Tibial nerve (tissue), 4 donors: ENCODE measurements at regions not wholly inside any gene's neighbourhood (a gene's known extent, or its start where the extent isn't known, plus 50 kb on each side); places are given as distances from the start of the nearest gene placed in this dataset.

Experiments
- DNase-seq, 2 donors: peaks; one replicate each; pipeline ENCODE4 v3.0.0-alpha.2; 2019; ENCODE audit warnings: low spot score in 2 of 2
- H3K27ac ChIP-seq, 4 donors: fragments of 200-600 bp; sonication (generic) in 3 of 4; one replicate each; pipeline ENCODE4 v1.5.1; 2017 to 2019; ENCODE audit warnings: mild to moderate bottlenecking in 1 of 4
- H3K27me3 ChIP-seq, 2 donors: fragments of 200-600 bp; sonication (generic) in 1 of 2; one replicate each; pipeline versions ENCODE4 v1.5.1 to v1.6.0; 2017 to 2019
- H3K36me3 ChIP-seq, 3 donors: fragments of 200-600 bp; sonication (generic); one replicate each; pipeline ENCODE4 v1.5.1; 2018 to 2019
- H3K4me1 ChIP-seq, 4 donors: fragments of 200-600 bp; sonication (generic) in 3 of 4; one replicate each; pipeline ENCODE4 v1.5.1; 2017 to 2019
- H3K4me3 ChIP-seq, 4 donors: fragments of 200-600 bp; sonication (generic) in 3 of 4; one replicate each; pipeline ENCODE4 v1.5.1; 2017 to 2019; ENCODE audit warnings: mild to moderate bottlenecking in 1 of 4, moderate library complexity in 1 of 4
- H3K9me3 ChIP-seq, 4 donors: fragments of 200-600 bp; sonication (generic) in 3 of 4; one replicate each; pipeline ENCODE4 v1.5.1; 2017 to 2019
- EP300 ChIP-seq, 2 donors: sonication (generic); formaldehyde crosslinking; IDR thresholded peaks; one replicate each; pipeline ENCODE4 v1.6.1; 2017; ENCODE audit warnings: antibody characterized with exemption in 2 of 2, mild to moderate bottlenecking in 1 of 2
- POLR2A ChIP-seq, 2 donors: fragments of 450-650 bp; IDR thresholded peaks; one replicate each; pipeline ENCODE4 v1.6.1; 2017; ENCODE audit warnings: antibody characterized with exemption in 2 of 2, mild to moderate bottlenecking in 2 of 2, moderate library complexity in 2 of 2
- WGBS, 2 donors: methylation state at CpG; one replicate each; pipeline ENCODE4 v1.1.5; 2018; 5-methylcytosine and 5-hydroxymethylcytosine counted together
- TF ChIP-seq, protein P1 (sequence below), 5 experiments: fragments of 200-600 bp in 3 of 5; fragments of 450-650 bp in 2 of 5; sonication (generic) in 3 of 5; IDR thresholded peaks; one replicate each; pipeline ENCODE4 v1.5.1; 2016 to 2019; ENCODE audit warnings: antibody characterized with exemption in 5 of 5, mild to moderate bottlenecking in 3 of 5, moderate library complexity in 2 of 5

DNA sequence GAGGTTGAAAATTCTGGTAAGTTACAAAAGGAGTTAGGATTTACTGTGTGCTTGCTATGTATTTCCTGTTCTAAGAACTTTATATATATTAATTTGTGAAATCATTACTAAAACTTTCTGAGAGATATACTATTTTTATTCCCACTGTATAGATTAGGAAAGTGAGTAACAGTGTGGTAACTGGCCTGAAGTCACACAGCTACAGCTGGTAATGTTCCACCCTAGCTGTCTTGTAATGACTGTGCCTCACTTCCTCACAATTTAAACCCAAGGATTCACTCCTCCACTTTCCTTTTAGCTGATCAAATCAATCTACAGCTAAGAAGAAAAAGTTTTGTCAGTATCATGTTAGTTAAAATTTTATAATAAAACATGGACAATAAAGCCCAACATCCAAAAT is 278.8 kb downstream of the GAS1 start:
- TF ChIP-seq EP300 (IDR thresholded peaks at IDR 0.05) (no peak), POLR2A (IDR thresholded peaks at IDR 0.05) (no peak)
- TF ChIP-seq, protein P1, sequence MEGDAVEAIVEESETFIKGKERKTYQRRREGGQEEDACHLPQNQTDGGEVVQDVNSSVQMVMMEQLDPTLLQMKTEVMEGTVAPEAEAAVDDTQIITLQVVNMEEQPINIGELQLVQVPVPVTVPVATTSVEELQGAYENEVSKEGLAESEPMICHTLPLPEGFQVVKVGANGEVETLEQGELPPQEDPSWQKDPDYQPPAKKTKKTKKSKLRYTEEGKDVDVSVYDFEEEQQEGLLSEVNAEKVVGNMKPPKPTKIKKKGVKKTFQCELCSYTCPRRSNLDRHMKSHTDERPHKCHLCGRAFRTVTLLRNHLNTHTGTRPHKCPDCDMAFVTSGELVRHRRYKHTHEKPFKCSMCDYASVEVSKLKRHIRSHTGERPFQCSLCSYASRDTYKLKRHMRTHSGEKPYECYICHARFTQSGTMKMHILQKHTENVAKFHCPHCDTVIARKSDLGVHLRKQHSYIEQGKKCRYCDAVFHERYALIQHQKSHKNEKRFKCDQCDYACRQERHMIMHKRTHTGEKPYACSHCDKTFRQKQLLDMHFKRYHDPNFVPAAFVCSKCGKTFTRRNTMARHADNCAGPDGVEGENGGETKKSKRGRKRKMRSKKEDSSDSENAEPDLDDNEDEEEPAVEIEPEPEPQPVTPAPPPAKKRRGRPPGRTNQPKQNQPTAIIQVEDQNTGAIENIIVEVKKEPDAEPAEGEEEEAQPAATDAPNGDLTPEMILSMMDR (IDR thresholded peaks at IDR 0.05), result no peak
- Histone ChIP-seq H3K9me3 (peaks cover 0 to 14% (median 0%) of the 10 kb centered on the region in 4 donors), H3K27me3 (no peaks in the 10 kb centered on the region), H3K36me3 (no peaks in the 10 kb centered on the region), H3K4me3 (no peak overlapping the region), H3K27ac (peak overlapping the region in 1 of 4 donors; percentile 11), H3K4me1 (peaks cover 0 to 9% (median 0%) of the 10 kb centered on the region in 4 donors)
- no peak for DNase-seq

DNA sequence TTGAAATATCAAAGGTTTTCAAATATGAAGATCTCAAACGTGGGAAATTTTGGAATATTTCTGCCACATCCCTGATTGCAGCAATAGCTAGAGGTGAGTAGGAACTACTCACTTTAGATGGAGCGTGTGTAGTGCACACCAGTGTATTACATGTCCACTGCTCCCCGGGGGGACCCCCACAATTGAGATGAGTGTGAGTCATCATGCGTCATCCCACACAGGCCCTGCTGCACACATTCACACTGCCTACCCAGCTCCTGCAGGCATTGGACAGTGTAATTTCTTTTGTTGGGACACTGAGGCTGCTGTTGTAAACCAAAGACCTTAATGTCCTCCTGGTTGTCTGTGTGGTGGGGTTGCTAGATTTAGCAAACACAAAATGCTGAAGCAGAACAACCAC is 280.0 kb downstream of the GAS1 start:
- Histone ChIP-seq H3K9me3 (peaks cover 0 to 14% (median 0%) of the 10 kb centered on the region in 4 donors), H3K27me3 (no peaks in the 10 kb centered on the region), H3K27ac (no peak overlapping the region), H3K36me3 (no peaks in the 10 kb centered on the region), H3K4me1 (peaks cover 0 to 9% (median 0%) of the 10 kb centered on the region in 4 donors), H3K4me3 (no peak overlapping the region)
- 87 to 92% methylated on average over 4 of the region's 4 CpGs for WGBS, 2 donors
- TF ChIP-seq POLR2A (IDR thresholded peaks at IDR 0.05) (no peak), EP300 (IDR thresholded peaks at IDR 0.05) (no peak)
- TF ChIP-seq, protein P1 (IDR thresholded peaks at IDR 0.05), result no peak
- no peak for DNase-seq

DNA sequence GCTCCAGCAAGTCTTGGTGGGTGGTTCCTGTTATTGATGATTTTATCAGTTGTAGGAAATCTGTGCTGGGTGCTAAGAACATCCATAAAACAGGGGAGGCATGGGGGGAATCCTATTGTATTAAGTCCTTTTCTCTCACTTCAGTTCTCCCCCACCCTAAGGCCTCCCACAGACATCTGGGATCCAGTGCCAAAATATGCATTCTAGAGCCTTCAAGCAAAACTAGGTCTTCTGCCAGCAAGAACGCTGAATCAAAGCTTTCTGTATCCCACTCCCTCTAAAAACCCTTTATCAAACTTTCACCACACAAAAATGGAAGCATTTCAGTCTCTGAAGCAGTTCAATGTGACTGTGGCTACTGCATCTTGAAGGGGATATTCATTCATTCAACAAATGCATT is 281.9 kb downstream of the GAS1 start:
- 14 to 45% methylated on average over 1 of the region's 1 CpG for whole genome bisulfite sequencing, 2 donors
- no peaks in the 10 kb centered on the region for H3K36me3 ChIP-seq

DNA sequence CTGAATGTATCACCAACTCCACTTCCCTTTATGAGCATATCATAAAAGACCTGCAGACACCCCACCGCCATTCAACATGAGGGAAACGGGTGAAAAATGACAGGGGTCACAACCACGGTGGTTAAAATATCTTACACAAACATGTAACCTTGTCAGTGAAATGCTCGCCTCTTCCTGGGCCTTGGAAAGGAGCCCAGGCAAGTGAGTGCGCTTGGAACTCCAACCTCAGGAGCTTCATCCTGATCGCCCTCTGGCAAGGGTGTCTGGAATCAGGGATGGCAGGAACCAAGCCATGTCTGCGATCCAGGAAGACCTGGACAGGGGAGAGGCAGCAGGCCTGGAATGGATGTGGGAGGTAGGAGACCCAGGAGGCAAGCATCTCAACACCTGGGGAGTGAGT is 282.7 kb downstream of the GAS1 start:
- TF ChIP-seq EP300 (IDR thresholded peaks at IDR 0.05) (no peak), POLR2A (IDR thresholded peaks at IDR 0.05) (no peak)
- TF ChIP-seq, protein P1 (IDR thresholded peaks at IDR 0.05), result no peak
- Histone ChIP-seq H3K4me1 (peaks cover 0 to 14% (median 0%) of the 10 kb centered on the region in 4 donors), H3K9me3 (no peaks in the 10 kb centered on the region), H3K36me3 (no peaks in the 10 kb centered on the region), H3K4me3 (no peak overlapping the region), H3K27me3 (no peaks in the 10 kb centered on the region), H3K27ac (no peak overlapping the region)
- no peak for DNase-seq
- WGBS, 2 donors, result 74 to 84% methylated on average over 7 of the region's 7 CpGs

More for the DNA sequence above, 281.9 kb downstream of the GAS1 start:
- TF ChIP-seq POLR2A (IDR thresholded peaks at IDR 0.05) (no peak), EP300 (IDR thresholded peaks at IDR 0.05) (no peak)
- TF ChIP-seq, protein P1 (IDR thresholded peaks at IDR 0.05), result no peak
- H3K9me3 ChIP-seq, result peaks cover 0 to under 1% (median 0%) of the 10 kb centered on the region in 4 donors
- H3K4me3 ChIP-seq, result no peak overlapping the region
- no peak overlapping the region for H3K27ac ChIP-seq
- no peak for DNase-seq
- H3K27me3 ChIP-seq, result no peaks in the 10 kb centered on the region
- peaks cover 0 to 10% (median 0%) of the 10 kb centered on the region in 4 donors for H3K4me1 ChIP-seq

DNA sequence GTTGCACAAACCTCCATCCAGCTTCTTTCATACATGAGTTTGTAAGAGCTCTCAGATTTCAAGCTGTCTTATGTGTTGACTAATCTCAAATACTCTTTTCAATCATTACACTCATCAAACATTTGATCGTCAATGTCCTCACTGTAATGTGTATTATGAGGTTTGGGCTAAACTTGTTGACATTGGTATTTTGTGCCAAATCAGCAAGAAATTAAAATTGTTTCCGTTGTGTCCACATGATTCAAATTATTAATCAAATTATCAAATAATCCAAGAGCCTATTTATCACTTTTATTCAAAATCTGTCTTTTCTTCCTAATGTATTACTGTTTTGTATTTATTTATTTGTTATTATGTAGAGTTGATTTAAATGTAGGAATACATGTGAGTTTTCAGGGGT is 283.4 kb downstream of the GAS1 start:
- Histone ChIP-seq H3K36me3 (no peaks in the 10 kb centered on the region), H3K27ac (no peak overlapping the region), H3K9me3 (no peaks in the 10 kb centered on the region), H3K4me3 (no peak overlapping the region), H3K27me3 (no peaks in the 10 kb centered on the region), H3K4me1 (peaks cover 0 to 7% (median 0%) of the 10 kb centered on the region in 4 donors)
- DNase-seq, result no peak
- 86 to 89% methylated on average over 2 of the region's 2 CpGs for WGBS, 2 donors
- TF ChIP-seq POLR2A (IDR thresholded peaks at IDR 0.05), result no peak
- TF ChIP-seq EP300 (IDR thresholded peaks at IDR 0.05), result no peak
